Fibroblast of skin of left quadriceps (primary cell): ENCODE measurements at regions not wholly inside any gene's neighbourhood (a gene's known extent, or its start where the extent isn't known, plus 50 kb on each side); places are given as distances from the start of the nearest gene placed in this dataset.
A peak's percentile ranks its signal among the peaks of the same experiment; 100 is the strongest.

Experiments used
- DNase-seq, 2 experiments: peaks; one replicate each; pipeline ENCODE4 v3.0.0-alpha.2; 2013; ENCODE audit warnings: low read depth in 2 of 2

DNA sequence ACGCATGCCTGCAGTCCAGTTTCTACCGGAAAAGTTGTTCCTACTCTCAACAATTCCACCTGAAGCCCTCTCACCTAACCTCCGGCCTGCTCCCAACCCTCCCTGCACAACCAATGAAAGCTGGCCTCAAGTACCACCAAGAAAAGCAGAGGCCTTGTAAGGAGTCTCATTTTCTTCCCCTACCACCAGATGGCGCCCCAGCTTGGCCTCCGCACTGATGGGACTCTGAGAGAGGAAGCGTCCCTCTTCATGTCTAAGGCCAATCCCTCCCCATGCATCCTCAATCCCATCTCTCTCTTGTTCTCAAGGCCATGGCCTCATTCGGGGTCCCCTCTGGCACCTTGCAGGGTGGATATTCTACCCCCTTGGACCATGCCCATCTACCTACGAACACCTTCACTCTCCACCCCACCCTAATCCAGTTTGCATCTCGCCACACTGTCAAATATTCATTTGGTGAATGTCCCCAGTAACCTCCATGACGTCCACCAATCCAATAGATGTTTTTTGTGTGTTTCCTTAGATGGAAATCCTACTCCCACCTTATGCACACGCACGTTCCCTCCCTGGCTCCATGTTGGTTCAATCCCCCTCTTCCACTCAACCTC is 412.8 kb downstream of the ZNF536 start:
- no peak for DNase-seq

GRCh38 chr19:30783936-30784335 is 411.8 kb downstream of the ZNF536 start:
- no peak for DNase-seq

- no peak for DNase-seq
Measured at GRCh38 chr19:30783212-30783611, 411.0 kb downstream of the ZNF536 start.

DNA sequence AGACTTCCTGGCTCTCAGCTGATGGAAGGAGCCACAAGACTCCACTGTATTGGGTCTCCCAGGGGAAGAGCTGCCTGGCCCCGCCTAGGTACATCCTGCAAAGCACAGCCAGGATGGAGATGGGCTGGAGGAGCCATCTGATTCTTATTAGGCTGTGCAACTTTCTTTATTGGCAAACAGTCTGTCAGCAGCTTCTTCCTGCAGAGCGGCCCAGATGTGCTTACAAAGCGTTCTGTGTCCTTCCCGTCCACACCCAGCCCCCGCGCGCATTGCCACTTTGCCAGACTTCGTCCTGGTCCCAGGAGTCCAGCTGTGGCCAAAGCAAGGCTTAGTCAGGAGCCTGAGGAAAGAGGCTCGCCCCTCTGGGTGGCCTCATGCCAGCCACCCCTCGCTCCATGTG is 409.3 kb downstream of the ZNF536 start:
- peak; percentile 73 to 74 for DNase-seq

GRCh38 chr19:30781047-30781446 is 408.9 kb downstream of the ZNF536 start:
- no peak for DNase-seq

DNA sequence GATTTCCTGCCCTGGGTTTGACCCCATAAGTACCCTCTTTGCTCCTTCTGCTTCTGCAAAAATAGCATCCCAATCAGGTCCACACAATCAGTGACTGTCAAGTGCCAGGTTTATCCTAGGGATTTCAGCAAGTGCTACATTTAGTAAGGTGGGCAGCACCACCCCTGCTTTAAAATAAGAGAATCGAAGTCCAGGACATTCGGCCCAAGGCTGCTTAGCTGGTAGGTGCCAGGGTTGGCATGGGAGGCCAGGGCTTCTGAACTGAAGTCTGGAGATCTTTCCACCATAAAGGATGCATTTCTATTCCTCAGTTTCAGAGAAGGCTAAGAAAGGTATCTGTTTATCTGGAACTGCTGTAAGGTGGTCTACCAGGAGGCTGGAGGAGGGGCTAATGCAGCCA is 408.3 kb downstream of the ZNF536 start:
- no peak for DNase-seq

DNA sequence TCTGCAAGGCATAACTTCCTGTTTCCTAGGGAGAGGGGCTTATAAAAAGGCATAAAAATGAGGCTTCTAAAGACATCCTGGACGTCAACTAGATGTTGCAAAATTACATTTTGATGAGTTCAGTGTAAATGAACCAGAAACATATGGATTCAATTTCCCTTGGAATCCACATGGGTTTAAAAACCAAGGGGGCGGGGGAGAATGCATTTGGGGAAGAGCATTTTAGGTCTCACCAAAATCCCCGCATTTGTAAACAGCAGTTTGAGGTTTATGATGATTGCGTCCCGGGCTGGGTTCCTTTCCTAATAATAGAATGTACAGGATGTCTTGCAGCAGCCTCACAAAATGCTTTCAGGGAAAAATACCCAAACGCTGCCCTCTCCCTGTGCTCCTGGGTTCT is 407.8 kb downstream of the ZNF536 start:
- DNase-seq = peak; percentile 96

DNA sequence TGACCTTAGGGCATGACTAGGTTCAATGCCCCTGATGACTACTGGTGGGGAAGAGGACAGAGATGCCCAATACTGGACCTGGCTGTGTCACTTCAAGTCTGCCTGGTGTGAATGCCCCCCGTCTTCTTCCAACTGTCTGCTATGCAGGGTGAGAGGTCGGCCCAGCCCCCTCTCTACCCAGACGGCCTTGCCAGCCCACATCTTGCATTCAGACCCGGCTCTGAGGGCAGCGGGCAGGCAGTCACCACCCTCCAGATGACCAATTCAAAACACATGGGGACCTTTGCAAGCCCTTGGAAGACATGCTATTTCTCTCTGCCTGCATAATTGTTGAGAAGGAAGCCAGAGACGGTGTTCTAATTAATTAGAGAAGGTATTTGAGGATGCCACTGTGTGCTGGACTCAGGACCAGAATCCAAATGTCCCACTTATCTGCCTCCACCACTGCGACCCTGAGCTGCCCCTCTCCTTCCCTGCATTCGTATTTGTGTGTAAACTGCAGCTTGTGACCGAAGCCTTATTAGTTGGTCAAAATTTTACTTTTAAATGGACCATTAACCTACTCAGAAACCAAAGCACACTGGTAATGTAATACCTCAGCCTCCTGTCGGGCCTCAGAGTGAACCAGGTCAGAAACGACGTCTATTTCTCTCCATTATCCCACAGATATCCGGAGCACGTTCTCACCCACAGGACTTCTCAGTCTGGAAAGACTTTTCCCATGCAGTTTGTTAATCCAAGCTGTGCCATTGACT is 407.0 kb downstream of the ZNF536 start:
- DNase-seq = no peak

GRCh38 chr19:30778061-30778460 is 405.9 kb downstream of the ZNF536 start:
- DNase-seq = peak in 1 of 2 experiments; percentile 12

DNA sequence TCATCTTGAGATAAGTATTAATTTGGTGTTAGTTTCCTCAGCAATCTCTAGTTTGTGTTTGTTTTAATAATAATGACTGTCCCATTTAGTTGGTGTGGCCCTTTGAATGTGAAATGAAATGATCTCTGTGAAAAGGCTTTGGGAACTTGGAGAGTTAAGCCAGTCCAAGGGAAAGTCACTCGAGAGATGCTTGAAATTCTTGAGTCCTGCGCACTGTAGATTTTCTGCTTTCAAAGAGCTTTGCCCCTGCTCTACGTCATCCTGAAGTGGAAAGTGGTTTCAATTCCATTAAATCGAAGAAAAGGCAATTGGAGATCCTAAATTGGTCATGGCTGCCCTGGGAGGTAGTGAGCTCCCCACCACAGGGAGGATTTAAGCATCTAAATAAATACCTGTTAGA is 403.8 kb downstream of the ZNF536 start:
- no peak for DNase-seq

- no peak for DNase-seq
Measured at GRCh38 chr19:30774252-30774766, 402.1 kb downstream of the ZNF536 start.

GRCh38 chr19:30762651-30763050 is 390.5 kb downstream of the ZNF536 start:
- DNase-seq = no peak

DNA sequence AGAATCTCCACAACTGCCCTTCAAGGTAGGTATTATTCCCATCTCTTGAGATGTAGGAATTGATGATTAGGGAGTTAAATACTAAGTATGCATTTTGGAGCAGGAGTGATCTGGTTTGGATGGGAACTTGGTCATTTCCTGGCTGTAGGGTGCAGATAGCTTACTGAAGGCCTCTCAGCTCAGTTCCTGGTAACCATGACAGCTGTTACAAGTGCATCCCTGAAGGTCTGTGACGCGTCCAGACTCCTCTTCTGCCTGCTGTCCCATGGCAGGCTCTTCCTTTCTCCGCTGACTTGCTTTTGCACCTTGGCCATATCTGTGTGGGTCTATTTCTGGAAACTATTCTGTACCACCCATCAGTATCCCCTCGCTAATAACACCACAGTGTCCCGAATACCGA is 387.8 kb downstream of the ZNF536 start:
- DNase-seq = no peak

- DNase-seq = no peak
Measured at GRCh38 chr19:30757837-30758617, 385.8 kb downstream of the ZNF536 start.

GRCh38 chr19:30757104-30757836 is 385.1 kb downstream of the ZNF536 start:
- no peak for DNase-seq

DNA sequence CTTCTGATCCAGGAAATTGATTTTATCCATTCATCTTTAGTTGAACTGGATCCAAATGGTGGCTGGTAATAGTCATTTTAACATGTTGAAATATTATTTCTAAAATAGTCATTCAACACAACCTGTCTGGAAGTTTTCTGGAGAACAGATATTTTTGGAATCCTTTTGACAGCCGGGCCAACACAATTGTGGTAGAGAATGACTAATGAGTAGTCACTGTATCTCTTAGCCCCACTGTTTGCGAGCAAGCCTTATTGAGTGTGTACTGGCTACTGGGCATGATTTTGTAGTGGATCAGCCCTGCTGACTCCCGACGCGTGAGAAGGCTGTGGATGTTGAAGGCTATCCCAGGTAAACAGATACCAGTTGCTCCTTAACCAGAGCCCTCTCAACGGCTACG is 383.4 kb downstream of the ZNF536 start:
- DNase-seq = no peak

- DNase-seq = no peak
Measured at GRCh38 chr19:30754162-30754561, 382.0 kb downstream of the ZNF536 start.

DNA sequence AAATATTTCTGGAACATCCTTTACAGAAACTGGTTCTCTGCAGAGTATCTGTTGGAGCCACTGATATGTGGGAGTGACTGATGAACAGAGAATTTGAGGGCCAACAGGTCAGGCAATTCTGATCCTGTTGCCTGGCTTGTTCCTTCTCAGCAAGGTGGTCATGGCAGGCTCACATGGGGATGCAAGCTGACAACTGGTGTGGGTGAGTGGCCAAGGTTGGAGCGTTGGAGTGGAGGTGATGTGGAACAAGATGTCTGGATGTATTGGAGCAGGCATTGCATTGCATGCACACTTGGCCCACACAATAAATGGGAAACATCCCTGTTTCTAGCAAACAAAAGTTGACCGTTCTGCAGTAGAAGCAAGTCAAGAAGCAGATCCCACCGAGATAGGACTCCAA is 380.7 kb downstream of the ZNF536 start:
- no peak for DNase-seq

GRCh38 chr19:30752201-30752600 is 380.0 kb downstream of the ZNF536 start:
- no peak for DNase-seq

DNA sequence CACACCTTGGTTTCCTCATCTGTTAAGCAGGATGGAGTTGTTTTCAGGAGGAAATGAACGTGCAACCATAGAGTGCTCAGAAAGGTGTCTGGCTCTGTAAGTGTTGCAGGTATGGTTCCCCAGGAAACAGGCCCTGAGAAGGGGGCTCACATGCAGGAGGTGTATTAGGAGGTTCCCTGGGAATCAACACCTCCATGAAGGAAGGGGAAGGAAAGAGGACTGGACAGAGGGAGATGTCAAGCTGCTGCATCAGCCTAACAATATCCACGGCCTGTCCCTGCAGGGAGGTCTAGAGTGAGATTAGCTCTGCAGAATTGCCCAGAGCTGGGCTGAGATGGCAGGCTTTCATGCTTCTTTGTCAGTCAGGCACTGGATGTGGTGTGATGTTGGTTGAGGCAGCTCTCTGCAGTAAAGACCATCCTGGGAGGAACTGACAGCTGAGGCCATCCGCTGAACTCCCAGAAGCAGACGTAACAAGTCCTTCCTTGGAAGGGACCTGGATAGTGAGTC is 373.3 kb downstream of the ZNF536 start:
- no peak for DNase-seq

DNA sequence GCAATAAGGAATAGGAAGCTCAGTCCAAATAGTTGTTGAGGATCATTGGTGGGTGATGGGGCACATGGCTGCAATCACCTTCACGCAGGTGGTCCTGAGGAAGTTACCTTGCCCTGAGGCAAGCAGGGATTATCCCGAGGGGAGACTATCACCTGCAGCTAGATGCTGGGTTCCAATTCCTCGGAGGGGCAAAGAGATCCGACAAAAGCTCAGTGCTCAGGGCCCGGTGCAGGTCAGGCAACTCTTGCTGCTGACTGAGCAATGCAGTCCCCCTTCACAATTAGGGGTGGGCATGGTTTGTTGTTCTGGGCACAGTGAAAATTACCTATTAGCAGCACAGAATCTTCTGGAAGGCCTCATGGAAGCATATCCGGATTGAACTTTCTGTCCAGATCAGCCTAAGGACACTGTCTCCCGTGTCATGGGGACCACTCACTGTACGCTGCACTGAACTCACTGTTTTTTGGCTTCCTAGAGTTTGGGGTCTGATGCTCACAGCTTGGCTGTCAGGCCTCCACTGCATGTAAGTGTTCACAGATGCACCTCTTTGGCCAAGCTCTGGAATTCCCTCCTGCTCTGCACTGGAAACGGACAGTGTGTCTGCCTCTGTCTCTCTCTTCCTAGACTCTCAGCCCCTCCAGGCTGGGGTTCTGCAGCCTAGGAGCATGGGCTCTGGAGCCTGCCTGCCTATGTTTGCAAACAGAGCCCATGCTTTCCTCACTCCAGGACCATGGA is 372.7 kb downstream of the ZNF536 start:
- no peak for DNase-seq
